HG03103 (cell line): ENCODE measurements at regions not wholly inside any gene's neighbourhood (a gene's known extent, or its start where the extent isn't known, plus 50 kb on each side); places are given as distances from the start of the nearest gene placed in this dataset.
"Not testable (repeated sequence)": the region's sequence is repeated elsewhere in the genome, so short reads cannot be mapped to it uniquely, and the experiment has no call there.

Experiments
- ATAC-seq: cut with Tn5 transposase; IDR thresholded peaks from one replicate; pipeline ENCODE4 v1.9.1; 2021; ENCODE audit warnings: low read depth; ENCODE audit not compliant: unreplicated experiment

DNA sequence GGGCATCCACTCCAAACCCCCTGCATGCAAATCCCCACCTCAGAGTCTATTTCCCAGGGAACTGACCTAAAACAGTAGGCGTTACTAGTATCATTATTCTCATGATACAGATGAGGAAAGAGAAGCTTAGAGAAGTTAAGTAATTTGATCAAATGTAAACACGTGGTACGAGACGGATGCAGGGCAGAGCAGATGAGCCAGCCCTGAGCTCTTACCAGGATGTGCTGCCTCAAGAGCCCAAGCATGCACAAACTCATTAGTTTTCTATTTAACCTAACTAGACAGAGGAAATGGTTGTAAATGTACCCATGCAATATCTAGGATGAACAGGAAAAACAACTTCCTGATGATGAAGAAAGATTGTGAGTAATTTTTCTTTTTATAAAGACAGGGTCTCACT lies 173.3 kb upstream of the RASSF8 start:
- no peak for ATAC-seq

DNA sequence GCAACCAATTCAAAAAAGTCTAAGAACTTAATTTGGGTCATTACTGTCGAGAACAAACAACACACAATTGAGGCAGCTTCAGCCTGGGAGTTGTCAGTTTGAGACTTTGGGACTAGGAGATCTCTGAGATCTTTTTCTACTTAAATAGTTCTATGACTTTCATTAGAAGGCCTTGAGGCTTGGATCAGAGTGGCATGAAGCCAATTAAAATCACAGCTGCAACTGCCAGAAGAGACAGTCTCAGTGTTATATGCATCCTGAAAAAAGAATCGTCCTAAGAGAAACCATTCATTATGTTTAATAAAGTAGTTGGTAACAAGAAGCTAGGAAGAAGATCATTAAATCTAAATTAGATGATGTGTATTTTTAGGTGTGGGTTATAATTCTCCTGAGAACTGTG lies 170.8 kb upstream of the RASSF8 start:
- ATAC-seq, result no peak

DNA sequence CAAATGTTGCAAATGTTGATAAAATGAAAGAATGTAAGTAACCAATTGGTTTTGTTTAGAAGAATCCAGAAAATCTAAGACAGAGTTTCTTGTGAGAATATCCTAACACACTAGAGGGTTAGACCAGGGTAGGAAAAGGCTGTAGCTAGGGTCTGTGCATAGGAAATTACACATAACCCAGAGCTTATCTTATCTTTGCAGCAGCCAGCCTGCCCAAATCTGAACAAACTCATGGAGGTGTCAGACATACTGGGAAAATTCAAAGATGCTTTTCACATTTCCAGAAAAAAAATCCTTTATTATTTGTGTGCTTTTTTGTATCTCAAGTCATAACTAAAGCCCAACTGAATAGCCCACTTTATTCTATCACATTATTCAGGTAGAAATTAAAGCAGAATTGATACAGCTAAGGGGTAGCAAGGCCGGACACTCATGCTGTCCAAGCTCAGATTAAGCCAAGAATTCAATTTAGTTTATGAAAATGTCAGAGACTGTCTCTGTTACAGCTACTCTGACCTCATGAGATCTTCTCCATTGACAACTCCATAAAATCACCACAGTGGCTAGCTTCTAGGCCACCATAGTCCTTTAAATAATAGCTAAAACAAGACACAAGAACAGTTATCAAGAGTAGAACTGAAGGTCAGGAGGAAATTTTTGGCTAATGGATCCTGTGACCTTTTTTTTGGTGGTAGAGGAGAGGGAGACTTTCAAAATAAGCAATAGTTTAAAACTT lies 169.6 kb upstream of the RASSF8 start:
- ATAC-seq, result no peak

DNA sequence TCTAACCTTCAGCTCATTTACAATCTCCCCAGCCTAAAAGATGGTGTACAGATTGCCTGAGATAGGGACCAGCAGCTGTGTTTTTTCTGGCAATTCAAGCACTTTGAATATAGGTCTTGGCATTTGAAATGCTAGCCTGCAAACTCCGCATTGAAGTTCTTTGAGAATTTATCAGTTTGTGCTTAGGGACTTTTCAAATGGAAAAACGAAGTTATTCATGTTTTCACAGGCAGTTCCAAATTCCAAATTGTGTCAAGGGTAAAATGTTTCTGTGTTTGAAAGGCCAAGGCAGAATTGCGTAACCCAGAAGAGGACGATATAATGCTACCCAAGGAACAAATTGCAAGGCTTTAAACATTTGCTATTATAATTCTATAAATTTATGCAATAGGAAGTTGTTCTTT lies 168.9 kb upstream of the RASSF8 start:
- no peak for ATAC-seq

DNA sequence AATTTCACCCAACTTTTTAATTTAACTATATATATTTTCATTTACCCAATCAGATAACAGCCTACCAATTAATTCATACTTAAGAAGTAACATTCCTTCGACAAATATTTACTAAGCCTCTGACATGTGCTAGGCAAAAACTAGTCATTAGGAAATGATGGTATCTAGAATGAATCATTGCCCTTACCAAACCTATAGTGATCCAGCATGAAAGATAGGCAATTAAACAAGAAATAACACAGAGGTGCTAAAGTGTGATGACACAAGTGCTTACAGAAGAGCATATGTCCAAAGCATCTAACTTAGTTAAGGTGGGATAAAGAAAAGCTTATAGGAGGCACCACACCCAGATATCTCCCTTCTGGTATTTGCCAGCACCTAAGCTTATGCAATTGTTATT lies 166.5 kb upstream of the RASSF8 start:
- ATAC-seq, result no peak

DNA sequence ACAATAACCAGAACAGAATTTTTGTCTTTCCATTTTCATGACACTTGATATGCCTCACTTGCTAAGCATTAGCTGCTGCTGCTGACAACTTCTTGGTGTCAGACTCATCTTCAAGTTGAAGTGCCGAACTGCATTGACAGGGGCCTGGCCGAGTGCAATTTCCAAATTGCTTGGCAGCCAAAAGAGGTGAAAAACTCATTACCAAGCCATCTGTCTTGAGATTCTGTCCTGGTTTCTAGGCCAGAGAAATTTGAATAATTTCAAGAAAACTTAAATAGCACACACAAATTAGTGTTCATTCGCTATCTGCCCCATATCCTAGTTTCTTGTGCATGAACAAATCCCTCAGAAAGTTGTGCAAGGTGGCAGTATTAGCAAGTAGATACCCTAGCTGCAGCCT lies 165.3 kb upstream of the RASSF8 start:
- no peak for ATAC-seq

DNA sequence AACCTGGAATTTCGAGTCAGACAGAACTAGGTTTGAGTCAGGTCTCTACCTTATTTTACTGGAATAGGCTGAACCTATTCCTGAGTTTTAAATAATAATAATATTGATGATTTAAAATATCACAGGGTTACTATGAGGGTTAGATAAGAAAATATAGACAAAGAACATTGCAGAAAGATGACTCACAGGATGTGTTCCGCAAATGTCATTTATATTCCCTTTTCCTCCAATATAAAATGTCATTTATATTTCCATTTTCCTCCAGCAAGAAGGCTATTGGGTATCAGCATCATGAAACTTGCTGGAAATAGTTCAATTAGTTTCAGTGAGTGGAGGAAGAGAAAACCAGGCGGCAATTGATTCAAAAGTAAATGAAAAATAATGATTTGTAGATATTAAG lies 163.9 kb upstream of the RASSF8 start:
- no peak for ATAC-seq

DNA sequence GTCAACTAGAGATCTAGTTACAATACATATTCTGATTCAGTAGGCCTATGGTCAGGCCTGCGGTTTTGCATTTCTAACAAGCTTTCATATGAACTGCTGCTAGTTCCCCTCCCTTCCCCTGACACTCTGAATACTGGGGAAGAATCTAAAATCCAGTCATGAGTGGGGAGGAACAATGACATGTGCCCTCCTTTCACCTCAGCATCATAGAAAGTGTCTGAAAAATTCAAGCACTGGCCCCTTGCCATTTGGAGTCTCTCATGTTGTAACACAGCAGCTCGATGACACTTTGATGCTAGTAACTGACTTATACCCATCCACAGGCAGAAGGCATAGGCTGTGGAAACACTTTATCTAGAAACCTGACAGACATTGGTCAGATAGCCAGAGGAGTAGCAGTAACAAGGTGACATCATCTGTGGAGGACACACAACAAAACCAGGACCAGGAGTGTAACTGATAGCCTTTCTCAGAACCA lies 161.9 kb upstream of the RASSF8 start:
- no peak for ATAC-seq

DNA sequence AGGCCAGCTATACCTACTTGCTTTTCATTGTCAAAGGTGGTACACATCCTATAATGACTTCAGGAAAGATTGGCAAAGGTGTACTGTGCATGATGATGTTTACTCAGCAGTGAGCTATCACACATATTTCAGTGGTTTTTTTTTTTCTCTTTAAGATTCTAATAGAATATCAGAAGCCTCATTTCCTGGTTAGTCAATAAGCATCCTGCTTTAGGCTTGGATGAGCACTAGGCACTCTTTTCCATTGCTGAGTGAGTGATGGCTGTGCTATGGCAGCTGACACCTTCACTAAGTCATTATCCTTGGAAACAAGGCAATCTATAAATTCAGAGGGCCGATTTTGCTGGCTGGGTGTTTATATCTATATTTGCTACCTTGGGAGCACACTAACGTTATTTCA lies 161.1 kb upstream of the RASSF8 start:
- no peak for ATAC-seq

DNA sequence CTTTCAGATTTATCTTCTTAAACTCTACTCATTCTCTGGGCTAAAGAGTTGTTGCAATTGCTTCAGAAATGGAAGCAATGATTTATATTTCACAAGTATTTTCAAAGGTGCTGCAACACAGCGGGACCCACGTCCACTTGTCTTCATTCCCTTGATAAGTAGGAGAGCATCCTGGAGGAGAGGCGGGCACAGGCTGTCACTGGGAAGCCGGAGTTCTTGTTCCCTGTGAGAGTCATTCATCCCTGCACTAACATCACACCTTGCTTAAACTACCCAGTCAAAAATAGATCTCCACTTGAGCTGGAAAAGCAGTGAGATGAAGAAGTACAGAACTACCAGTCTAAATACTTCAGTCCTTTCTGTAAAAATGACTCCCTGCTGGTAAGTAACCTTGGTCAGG lies 160.5 kb upstream of the RASSF8 start:
- ATAC-seq, result no peak

DNA sequence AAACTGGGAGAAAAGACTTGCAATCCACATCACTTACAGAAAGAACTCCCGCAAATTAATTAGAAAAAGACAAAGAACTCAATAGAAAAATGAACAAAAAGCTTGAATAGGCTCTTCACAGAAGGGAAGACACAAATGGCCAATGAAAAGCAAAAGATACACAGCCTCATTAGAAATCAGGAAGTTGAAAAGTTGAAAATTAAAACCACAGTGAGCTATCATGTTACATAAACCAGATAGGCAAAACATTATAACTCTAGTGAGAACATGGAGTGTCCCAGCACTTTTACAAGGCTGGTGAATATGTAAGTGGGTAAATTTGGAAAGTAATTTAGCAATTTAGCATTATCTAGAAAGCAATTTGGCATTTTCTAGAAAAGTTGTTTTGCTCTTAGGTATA lies 158.4 kb upstream of the RASSF8 start:
- ATAC-seq, result no peak

DNA sequence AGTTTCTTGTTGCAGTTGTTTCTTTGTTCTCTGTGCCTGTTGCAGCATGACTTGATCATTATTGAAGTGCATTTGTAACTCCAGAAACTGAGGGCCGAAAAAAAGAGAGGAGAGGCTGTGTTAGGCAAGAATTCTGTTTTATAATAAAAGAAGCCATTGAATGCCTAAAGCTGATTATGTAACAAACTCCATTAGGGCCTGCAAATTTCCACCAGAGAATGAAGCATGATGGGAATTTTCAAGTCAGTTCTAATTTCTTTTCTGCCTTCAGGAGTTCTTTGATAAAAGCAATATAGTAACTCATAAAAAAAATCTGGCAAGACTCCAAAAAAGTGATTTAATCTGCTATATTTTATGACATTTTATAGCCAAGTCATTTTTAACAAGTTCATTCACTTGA lies 156.7 kb upstream of the RASSF8 start:
- no peak for ATAC-seq

DNA sequence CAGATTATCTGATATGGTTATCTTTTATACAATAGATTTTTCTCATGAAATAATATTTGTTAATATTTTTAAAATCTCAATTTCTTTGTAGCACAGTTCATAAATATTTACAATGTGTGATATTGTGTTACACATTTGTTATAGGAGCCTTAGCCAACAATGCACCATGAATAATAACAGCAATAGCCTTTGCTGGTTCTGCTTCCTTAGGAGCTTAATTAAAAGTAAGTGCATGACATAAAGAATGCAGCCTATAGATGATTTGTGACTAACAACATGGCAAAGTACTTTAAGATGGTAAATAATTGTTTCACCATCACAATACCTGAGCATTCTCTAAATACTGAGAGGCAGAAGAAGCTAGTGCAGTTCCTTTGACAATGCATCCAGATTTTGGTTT lies 156.3 kb upstream of the RASSF8 start:
- no peak for ATAC-seq

DNA sequence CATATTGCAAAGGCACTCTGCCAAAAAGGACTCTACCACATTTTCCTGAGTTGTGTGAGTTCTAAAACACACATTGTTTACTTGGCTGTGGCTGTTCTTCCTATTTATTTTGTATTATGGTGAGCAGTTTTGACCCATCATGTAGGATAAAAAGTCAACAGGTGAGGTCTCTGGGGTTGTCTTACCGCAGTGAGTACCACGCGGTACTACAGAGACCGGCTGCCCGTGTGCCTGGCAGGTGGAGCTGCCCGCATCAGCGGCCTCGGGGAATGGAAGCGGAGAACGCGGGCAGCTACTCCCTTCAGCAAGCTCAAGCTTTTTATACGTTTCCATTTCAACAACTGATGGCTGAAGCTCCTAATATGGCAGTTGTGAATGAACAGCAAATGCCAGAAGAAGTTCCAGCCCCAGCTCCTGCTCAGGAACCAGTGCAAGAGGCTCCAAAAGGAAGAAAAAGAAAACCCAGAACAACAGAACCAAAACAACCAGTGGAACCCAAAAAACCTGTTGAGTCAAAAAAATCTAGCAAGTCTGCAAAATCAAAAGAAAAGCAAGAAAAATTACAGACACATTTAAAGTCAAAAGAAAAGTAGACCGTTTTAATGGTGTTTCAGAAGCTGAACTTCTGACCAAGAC lies 155.3 kb upstream of the RASSF8 start:
- not testable (repeated sequence) for ATAC-seq

DNA sequence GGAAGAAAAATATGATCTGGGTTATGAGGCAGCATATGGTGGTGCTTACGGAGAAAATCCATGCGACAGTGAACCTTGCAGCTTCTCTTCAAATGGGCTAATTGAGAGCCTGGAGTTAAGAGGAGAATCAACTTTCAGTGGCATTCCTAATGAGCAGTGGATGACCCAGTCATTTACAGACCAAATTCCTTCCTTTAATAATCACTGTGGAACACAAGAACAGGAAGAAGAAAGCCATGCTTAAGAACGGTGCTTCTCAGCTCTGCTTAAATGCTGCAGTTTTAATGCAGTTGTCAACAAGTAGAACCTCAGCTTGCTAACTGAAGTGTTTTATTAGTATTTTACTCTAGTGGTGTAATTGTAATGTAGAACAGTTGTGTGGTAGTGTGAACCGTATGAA lies 154.2 kb upstream of the RASSF8 start:
- ATAC-seq, result not testable (repeated sequence)

DNA sequence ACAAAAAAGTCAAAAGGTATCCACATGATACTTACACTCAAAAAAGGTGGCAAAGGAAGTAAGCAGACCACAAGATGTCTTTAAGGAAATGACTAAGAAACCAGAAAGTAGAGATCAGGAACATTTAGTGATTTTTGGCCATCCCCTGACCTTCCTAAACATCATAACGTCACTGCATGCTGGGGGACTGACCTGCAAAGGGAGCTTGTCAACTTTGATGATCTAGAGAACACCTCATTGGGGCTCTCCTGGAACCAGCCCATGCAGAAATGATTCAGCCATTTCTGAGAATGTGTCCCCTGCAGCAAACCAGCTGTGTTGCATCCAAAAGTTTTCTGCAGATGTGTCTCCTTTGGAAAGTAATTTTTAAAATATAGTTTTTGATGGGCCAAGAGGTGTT lies 152.2 kb upstream of the RASSF8 start:
- no peak for ATAC-seq

DNA sequence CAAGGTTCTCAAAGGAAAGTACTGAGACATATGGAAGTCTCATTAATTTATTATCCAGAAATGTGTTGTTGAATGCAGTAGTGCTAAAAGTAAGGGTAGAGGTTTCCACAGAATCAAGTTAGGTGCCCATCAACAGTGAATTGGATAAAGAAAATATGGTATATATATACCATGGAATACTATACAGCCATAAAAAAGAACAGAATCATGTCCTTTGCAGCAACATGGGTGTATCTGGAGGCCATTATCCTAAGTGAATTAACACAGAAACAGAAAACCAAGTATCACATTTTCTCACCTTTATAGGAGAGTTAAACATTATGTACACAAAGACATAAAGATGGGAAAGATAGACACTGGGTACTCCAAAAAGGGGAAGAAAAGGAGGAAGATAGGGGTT lies 149.9 kb upstream of the RASSF8 start:
- no peak for ATAC-seq

DNA sequence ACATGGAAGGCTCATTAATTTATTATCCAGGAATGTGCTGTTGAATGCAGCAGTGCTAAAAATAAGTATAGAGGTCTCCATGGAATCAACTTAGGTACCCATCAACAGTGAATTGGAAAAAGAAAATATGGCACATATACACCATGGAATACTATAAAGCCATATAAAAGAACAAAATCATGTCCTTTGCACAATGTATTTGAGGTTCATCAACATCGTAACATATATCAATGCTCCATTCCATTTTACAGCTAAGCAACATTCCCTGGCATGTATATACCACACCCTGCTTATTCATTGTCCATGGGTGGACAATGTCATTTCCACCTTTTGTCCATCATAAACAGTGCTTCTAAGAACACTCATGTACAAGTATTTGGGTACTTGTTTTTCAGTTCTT lies 147.8 kb upstream of the RASSF8 start:
- ATAC-seq, result no peak

DNA sequence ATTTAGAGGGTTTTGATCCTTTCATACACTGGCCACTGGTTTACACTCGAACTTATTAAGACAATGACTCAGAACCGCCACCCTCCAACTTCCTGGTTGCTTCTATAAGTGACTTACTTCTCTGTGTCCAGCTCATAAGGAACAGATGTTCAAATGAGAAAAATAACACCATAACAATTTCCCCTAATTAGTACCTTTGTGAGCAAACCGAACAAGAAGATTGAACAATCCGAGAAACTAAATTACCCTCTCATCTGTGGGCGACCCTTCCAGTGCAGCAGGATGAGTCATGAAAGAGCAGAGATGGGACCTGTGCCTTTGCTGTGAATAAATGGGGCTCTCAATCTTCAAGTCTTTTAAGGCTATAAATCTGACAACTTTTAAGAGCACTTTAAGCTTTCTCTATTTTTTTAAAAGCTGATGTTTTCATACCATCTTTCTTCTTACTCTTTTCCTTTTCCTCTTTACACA lies 146.8 kb upstream of the RASSF8 start:
- peak; percentile 48 for ATAC-seq

DNA sequence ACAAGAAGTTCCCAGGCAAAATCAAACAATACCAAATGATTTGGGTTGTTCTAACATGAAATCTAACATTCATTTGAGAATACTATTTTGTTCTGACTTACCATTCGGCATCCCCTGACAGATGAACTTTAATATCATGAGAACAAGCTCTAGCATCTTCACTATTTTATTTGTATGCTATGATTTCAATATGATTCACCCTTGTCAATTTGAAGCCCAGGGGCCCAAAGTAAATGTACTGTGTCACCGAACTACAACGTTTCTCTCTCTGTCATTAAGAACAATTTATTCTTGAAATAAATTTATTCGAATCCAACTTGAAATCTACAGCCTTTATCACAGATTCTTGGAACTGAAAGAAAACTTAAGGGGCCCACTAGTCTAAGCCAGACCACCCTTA lies 146.2 kb upstream of the RASSF8 start:
- no peak for ATAC-seq

DNA sequence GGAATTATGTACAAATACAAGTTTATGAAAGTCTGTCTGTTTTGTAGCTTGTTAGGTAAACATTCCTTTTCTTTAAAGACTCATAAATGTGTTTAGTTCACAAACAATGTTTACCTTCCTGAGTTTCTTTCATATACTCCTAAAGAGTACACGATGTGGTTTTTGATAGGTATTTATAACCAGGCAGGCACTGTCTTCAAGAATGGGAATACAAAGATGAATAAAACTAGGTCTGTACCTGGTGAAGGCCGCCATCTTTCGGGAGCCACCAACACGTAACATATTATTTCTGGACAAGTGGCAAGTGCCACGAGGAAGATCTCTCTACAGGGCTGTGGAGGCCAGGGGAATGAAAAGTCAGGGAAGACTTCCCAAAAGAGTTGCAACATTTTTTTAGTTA lies 144.6 kb upstream of the RASSF8 start:
- no peak for ATAC-seq

DNA sequence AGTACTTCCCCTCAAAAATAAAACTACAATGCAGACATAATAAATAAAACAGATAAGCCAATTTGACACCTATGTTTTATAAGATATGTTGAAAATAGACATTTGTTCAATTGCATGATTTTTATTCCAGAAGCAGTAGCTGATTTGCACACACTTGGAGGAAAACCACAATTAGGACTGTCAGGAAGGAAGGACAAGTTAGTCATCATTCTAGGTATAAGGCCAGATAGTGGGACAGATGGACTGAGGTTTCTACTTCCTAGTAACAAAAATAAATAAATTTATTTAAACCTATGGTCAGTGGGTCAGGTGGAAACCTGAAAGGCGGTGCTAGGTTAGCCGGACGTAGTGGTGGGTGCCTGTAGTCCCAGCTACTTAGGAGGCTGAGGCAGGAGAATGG lies 141.8 kb upstream of the RASSF8 start:
- ATAC-seq, result no peak
